ENCODE measurements at regions not wholly inside any gene's neighbourhood (a gene's known extent, or its start where the extent isn't known, plus 50 kb on each side); places are given as distances from the start of the nearest gene placed in this dataset.

- TF ChIP-seq CTCF (conservative IDR thresholded peaks at IDR 0.05) (no peak), EZH2 (IDR thresholded peaks at IDR 0.05; ENCODE audit: low read depth) (no peak)
Measured at GRCh38 chr6:167710363-167710920, 116.3 kb upstream of the AFDN start.
